ENCODE measurements at regions not wholly inside any gene's neighbourhood (a gene's known extent, or its start where the extent isn't known, plus 50 kb on each side); places are given as distances from the start of the nearest gene placed in this dataset.

DNA sequence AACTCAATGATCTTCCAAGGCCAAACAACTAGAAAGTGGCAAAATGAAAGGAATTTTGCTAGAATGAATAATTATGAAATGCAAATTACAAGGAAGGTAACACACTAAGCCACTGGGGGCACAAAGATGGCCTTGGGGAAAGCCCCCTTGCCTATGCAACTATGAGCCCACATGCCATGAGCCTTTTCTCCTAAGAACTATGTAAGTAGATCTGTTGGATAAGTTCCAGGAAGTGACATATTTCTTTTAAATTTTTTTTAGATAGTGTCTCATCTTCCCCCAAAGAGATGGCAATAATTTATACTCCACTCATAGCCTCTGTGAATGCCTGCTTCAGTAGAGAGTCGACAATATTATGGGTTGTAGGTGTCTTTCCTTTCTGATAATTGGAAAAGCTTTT is 257.8 kb downstream of the AUH start:
- TF ChIP-seq, protein P1, sequence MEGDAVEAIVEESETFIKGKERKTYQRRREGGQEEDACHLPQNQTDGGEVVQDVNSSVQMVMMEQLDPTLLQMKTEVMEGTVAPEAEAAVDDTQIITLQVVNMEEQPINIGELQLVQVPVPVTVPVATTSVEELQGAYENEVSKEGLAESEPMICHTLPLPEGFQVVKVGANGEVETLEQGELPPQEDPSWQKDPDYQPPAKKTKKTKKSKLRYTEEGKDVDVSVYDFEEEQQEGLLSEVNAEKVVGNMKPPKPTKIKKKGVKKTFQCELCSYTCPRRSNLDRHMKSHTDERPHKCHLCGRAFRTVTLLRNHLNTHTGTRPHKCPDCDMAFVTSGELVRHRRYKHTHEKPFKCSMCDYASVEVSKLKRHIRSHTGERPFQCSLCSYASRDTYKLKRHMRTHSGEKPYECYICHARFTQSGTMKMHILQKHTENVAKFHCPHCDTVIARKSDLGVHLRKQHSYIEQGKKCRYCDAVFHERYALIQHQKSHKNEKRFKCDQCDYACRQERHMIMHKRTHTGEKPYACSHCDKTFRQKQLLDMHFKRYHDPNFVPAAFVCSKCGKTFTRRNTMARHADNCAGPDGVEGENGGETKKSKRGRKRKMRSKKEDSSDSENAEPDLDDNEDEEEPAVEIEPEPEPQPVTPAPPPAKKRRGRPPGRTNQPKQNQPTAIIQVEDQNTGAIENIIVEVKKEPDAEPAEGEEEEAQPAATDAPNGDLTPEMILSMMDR (IDR thresholded peaks at IDR 0.05) = no peak
- no peak for TF ChIP-seq POLR2A (IDR thresholded peaks at IDR 0.05)
